ENCODE measurements at regions not wholly inside any gene's neighbourhood (a gene's known extent, or its start where the extent isn't known, plus 50 kb on each side); places are given as distances from the start of the nearest gene placed in this dataset.

- no peak overlapping the region for H3K27ac Mint-ChIP-seq
- TF ChIP-seq CTCF (conservative IDR thresholded peaks at IDR 0.05), result no peak
- no peak for DNase-seq (ENCODE audit: extremely low spot score, unreplicated experiment)
- peaks cover 8% of the 10 kb centered on the region for H3K9me3 Mint-ChIP-seq
- H3K4me3 Mint-ChIP-seq, result no peak overlapping the region
- no peaks in the 10 kb centered on the region for H3K4me1 Mint-ChIP-seq (ENCODE audit: unreplicated experiment)
- no peaks in the 10 kb centered on the region for H3K27me3 Mint-ChIP-seq
- H3K36me3 Mint-ChIP-seq, result no peaks in the 10 kb centered on the region
Observed at GRCh38 chr3:81364411-81364810, 397.0 kb downstream of the GBE1 start.

GRCh38 chr3:81363816-81364215 is 397.6 kb downstream of the GBE1 start:
- Mint-ChIP-seq H3K9me3 (peaks cover 8% of the 10 kb centered on the region), H3K4me1 (ENCODE audit: unreplicated experiment) (no peaks in the 10 kb centered on the region), H3K36me3 (no peaks in the 10 kb centered on the region), H3K27ac (no peak overlapping the region), H3K4me3 (no peak overlapping the region), H3K27me3 (no peaks in the 10 kb centered on the region)
- no peak for DNase-seq (ENCODE audit: extremely low spot score, unreplicated experiment)
- TF ChIP-seq CTCF (conservative IDR thresholded peaks at IDR 0.05), result no peak

DNA sequence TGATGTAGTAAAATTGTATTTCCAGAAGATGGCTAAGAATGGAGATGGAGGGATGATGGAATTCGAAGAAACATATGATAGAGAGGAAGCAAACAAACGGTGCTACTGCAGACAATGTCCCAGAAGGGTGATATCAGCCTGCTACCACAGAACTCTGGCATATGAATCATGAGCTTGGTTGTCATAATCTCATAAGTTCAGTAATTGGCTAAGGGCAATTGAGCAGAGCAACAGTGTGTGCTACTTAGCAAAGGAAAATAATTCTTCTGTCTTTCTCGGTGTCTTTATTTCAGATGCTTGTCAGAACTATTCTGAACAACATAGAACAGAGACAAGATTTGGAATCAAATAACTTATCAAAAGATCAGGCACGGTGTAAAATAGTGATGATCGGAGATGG is 407.3 kb downstream of the GBE1 start:
- TF ChIP-seq CTCF (conservative IDR thresholded peaks at IDR 0.05), result no peak
- H3K27me3 Mint-ChIP-seq, result no peaks in the 10 kb centered on the region
- no peaks in the 10 kb centered on the region for H3K4me1 Mint-ChIP-seq (ENCODE audit: unreplicated experiment)
- no peak for DNase-seq (ENCODE audit: extremely low spot score, unreplicated experiment)
- H3K27ac Mint-ChIP-seq, result no peak overlapping the region
- H3K9me3 Mint-ChIP-seq, result peaks cover 5% of the 10 kb centered on the region
- H3K4me3 Mint-ChIP-seq, result no peak overlapping the region
- peaks cover 5% of the 10 kb centered on the region for H3K36me3 Mint-ChIP-seq

DNA sequence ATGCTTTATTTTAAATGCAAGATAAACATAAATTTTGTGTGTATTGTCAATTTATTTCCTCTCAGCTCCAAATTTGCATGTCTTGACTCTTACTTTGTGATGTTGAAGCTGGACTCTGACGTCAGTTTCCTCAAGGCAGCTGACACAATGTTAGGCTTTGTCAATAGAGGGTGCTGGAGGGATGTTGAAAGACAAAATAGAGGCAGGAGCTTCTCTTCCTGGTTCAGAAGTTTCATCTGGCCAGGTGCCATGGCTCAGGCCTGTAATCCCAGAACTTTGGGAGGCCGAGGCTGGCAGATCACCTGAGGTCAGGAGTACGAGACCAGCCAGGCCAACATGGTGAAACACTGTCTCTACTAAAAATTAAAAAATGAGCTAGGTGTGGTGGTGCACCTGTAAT is 408.6 kb downstream of the GBE1 start:
- peaks cover 5% of the 10 kb centered on the region for H3K36me3 Mint-ChIP-seq
- no peak for DNase-seq (ENCODE audit: extremely low spot score, unreplicated experiment)
- no peaks in the 10 kb centered on the region for H3K27me3 Mint-ChIP-seq
- H3K4me1 Mint-ChIP-seq (ENCODE audit: unreplicated experiment), result no peaks in the 10 kb centered on the region
- TF ChIP-seq CTCF (conservative IDR thresholded peaks at IDR 0.05), result no peak
- no peak overlapping the region for H3K4me3 Mint-ChIP-seq
- no peak overlapping the region for H3K27ac Mint-ChIP-seq
- peaks cover 5% of the 10 kb centered on the region for H3K9me3 Mint-ChIP-seq

DNA sequence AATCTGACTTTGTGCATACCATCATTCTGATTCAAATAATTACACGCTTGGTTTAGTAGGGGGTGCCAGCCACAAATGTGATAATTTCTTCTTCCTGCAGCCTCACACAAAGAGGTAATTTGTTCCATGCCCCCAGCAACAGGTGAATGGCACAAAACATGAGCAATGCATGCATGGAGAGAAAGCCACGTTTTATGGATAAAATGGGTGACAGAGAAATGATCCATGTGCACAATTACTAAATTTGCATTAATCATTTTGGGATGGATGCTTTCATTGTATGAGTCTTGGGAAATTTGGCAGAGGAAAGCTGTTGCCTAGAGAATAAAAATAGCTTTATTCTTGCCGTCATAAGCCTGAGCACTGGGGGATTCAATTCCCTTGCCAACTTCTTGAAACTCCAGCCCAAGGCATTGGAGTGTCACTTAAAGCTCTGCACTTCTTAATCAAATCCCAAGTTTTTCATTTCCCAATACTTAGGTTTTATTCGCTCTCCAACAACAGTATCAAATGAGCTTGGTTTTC is 411.6 kb downstream of the GBE1 start:
- Mint-ChIP-seq H3K36me3 (peaks cover 3% of the 10 kb centered on the region), H3K4me3 (no peak overlapping the region), H3K4me1 (ENCODE audit: unreplicated experiment) (no peaks in the 10 kb centered on the region), H3K27me3 (no peaks in the 10 kb centered on the region), H3K27ac (no peak overlapping the region), H3K9me3 (no peaks in the 10 kb centered on the region)
- TF ChIP-seq CTCF (conservative IDR thresholded peaks at IDR 0.05), result no peak
- DNase-seq (ENCODE audit: extremely low spot score, unreplicated experiment), result no peak
